IMR-90 (cell line): ENCODE measurements at regions not wholly inside any gene's neighbourhood (a gene's known extent, or its start where the extent isn't known, plus 50 kb on each side); places are given as distances from the start of the nearest gene placed in this dataset.

ENCODE experiments used
- ATAC-seq: fragments of 200-7000 bp; cut with Tn5 transposase; 2 replicates; pipeline ENCODE4 v1.9.1; 2020; ENCODE audit warnings: low read depth, mild to moderate bottlenecking, moderate library complexity
- BruUV-seq: library from RNA; stranded (reverse); fragments of 400-500 nt; replicated peaks from 2 replicates; lab custom pipeline; 2021; lab: Mats Ljungman, UMichigan
- CTCF ChIA-PET: fragments of 300-600 bp; formaldehyde crosslinking; extraction: SDS; loops from one replicate; lab custom pipeline; 2021; ENCODE audit warnings: antibody characterized with exemption; lab: Yijun Ruan, JAX
- POLR2A ChIA-PET: fragments of 300-600 bp; sonication (Branson Sonifier 250); formaldehyde crosslinking; loops from one replicate; lab custom pipeline; 2022; ENCODE audit warnings: antibody characterized with exemption; ENCODE audit not compliant: unreplicated experiment; lab: Charles Lee
- DNase-seq: peaks from one replicate; pipeline ENCODE4 v3.0.0; 2013
- H2AFZ ChIP-seq: replicated peaks from 2 replicates; pipeline ENCODE3; 2013; ENCODE audit warnings: low read length, mild to moderate bottlenecking; ENCODE audit not compliant: poor library complexity
- H2AK5ac ChIP-seq: 2 replicates; pipeline ENCODE4 v1.6.1; 2013; ENCODE audit warnings: low read depth, low read length, inconsistent platforms
- H2AK9ac ChIP-seq: replicated peaks from 2 replicates; pipeline ENCODE3; 2013; ENCODE audit warnings: mild to moderate bottlenecking, low read depth, low read length, moderate library complexity; ENCODE audit not compliant: poor library complexity
- H2BK120ac ChIP-seq: 2 replicates; pipeline ENCODE4 v1.6.1; 2013; ENCODE audit warnings: low read depth, low read length, inconsistent platforms
- H2BK15ac ChIP-seq: 3 replicates; pipeline ENCODE4 v1.6.1; 2013; ENCODE audit warnings: low read depth, low read length, inconsistent platforms
- H2BK20ac ChIP-seq: 2 replicates; pipeline ENCODE4 v1.6.1; 2013; ENCODE audit warnings: low read depth, mild to moderate bottlenecking, inconsistent platforms, low read length, moderate library complexity
- H2BK5ac ChIP-seq: 2 replicates; pipeline ENCODE4 v1.6.1; 2013; ENCODE audit warnings: mild to moderate bottlenecking, low read depth, low read length, inconsistent platforms; ENCODE audit not compliant: poor library complexity, severe bottlenecking
- H3K14ac ChIP-seq: replicated peaks from 2 replicates; pipeline ENCODE4 v1.6.1; 2013; ENCODE audit warnings: low read depth, low read length, inconsistent platforms
- H3K18ac ChIP-seq: 2 replicates; pipeline ENCODE4 v1.6.1; 2013; ENCODE audit warnings: low read depth, low read length, control low read depth
- H3K23ac ChIP-seq: 2 replicates; pipeline ENCODE4 v1.6.1; 2013; ENCODE audit warnings: low read depth, low read length, inconsistent platforms
- H3K27ac ChIP-seq: 2 replicates; pipeline ENCODE4 v1.5.1; 2013; ENCODE audit warnings: mild to moderate bottlenecking, control low read depth, low read length; ENCODE audit not compliant: insufficient read depth
- H3K27me3 ChIP-seq: 2 replicates; pipeline ENCODE4 v1.6.1; 2013; ENCODE audit warnings: low read length; ENCODE audit not compliant: control insufficient read depth, insufficient read depth
- H3K36me3 ChIP-seq: 2 replicates; pipeline ENCODE4 v1.6.1; 2013; ENCODE audit warnings: low read length, mixed read lengths; ENCODE audit not compliant: control insufficient read depth, insufficient read depth
- H3K4ac ChIP-seq: 2 replicates; pipeline ENCODE4 v1.6.1; 2013; ENCODE audit warnings: low read depth, low read length, inconsistent platforms
- H3K4me1 ChIP-seq: 2 replicates; pipeline ENCODE4 v1.6.1; 2013; ENCODE audit warnings: low read length, mixed read lengths; ENCODE audit not compliant: control insufficient read depth, insufficient read depth
- H3K4me2 ChIP-seq: 2 replicates; pipeline ENCODE4 v1.6.1; 2013; ENCODE audit warnings: low read depth, mild to moderate bottlenecking, control low read depth, low read length, moderate library complexity
- H3K4me3 ChIP-seq: 2 replicates; pipeline ENCODE4 v1.5.1; 2013; ENCODE audit warnings: low read depth, mild to moderate bottlenecking, control low read depth, low read length, moderate library complexity; ENCODE audit not compliant: insufficient read depth
- H3K56ac ChIP-seq: 2 replicates; pipeline ENCODE4 v1.6.1; 2013; ENCODE audit warnings: low read length, inconsistent platforms; ENCODE audit not compliant: insufficient read depth; ENCODE audit errors: extremely low read depth
- H3K79me1 ChIP-seq, 2 experiments: 2 replicates each; pipeline ENCODE4 v1.6.1; 2013; ENCODE audit warnings: low read length in 2 of 2, inconsistent platforms in 1 of 2, low read depth in 1 of 2
- H3K9ac ChIP-seq: 2 replicates; pipeline ENCODE4 v1.6.1; 2013; ENCODE audit warnings: low read depth, low read length, control low read depth
- H3K9me1 ChIP-seq: 2 replicates; pipeline ENCODE4 v1.6.1; 2013; ENCODE audit warnings: low read length, inconsistent platforms; ENCODE audit not compliant: insufficient read depth
- H3K9me3 ChIP-seq: 2 replicates; pipeline ENCODE4 v1.6.1; 2013; ENCODE audit warnings: low read length; ENCODE audit not compliant: control insufficient read depth, insufficient read depth
- H4K20me1 ChIP-seq: 2 replicates; pipeline ENCODE4 v1.6.1; 2013; ENCODE audit warnings: low read length, inconsistent platforms; ENCODE audit not compliant: insufficient read depth
- H4K5ac ChIP-seq: 2 replicates; pipeline ENCODE4 v1.6.1; 2013; ENCODE audit warnings: mild to moderate bottlenecking, low read depth, low read length, control low read depth
- H4K8ac ChIP-seq, 2 experiments: 2 replicates each; pipeline ENCODE4 v1.6.1; 2013; ENCODE audit warnings: low read depth in 2 of 2, low read length in 2 of 2, control low read depth in 1 of 2, inconsistent platforms in 1 of 2
- H4K91ac ChIP-seq: 2 replicates; pipeline ENCODE4 v1.6.1; 2013; ENCODE audit warnings: low read depth, low read length, inconsistent platforms; ENCODE audit not compliant: insufficient read depth
- BHLHE40 ChIP-seq: fragments of 150-350 bp; IDR thresholded peaks from 2 replicates; pipeline ENCODE4 v1.6.1; 2016; ENCODE audit warnings: mild to moderate bottlenecking, low read depth, low read length
- MAZ ChIP-seq: IDR thresholded peaks from 2 replicates; pipeline ENCODE4 v1.6.1; 2012; ENCODE audit warnings: low read depth, mild to moderate bottlenecking, low read length, improper control_type of control experiment, moderate library complexity, borderline replicate concordance
- MXI1 ChIP-seq: IDR thresholded peaks from 2 replicates; pipeline ENCODE4 v1.6.1; 2012; ENCODE audit warnings: low read depth, mild to moderate bottlenecking, low read length, moderate library complexity, borderline replicate concordance
- NFE2L2 ChIP-seq: fragments of 150-350 bp; IDR thresholded peaks from 2 replicates; pipeline ENCODE4 v1.6.1; 2016; ENCODE audit warnings: low read depth, mild to moderate bottlenecking, low read length
- RFX5 ChIP-seq: IDR thresholded peaks from 2 replicates; pipeline ENCODE4 v1.8.0; 2012; ENCODE audit warnings: low read depth, mild to moderate bottlenecking, low read length, moderate library complexity
- WGBS, 2 experiments: methylation state at CpG; one replicate each; pipeline versions ENCODE4 v1.1.5 to v1.1.7; 2013; ENCODE audit warnings: missing lambda C conversion rate in 2 of 2; ENCODE audit not compliant: insufficient read length in 1 of 2; ENCODE audit errors: extremely low coverage in 2 of 2; 5-methylcytosine and 5-hydroxymethylcytosine counted together
- dilution Hi-C: fragments of 300-500 bp; cut with HindIII; formaldehyde crosslinking; loops from one replicate; pipeline ENCODE4 v1.14.3; 2018; ENCODE audit warnings: low sequenced_read_pairs; ENCODE audit not compliant: unreplicated experiment
- in situ Hi-C: fragments of 300-500 bp; cut with MboI; formaldehyde crosslinking; loops from 3 replicates; pipeline ENCODE4 v1.14.3; 2019; ENCODE audit warnings: low sequenced_read_pairs, inconsistent platforms, mixed read lengths
- intact Hi-C: fragments of 100-400 bp; cut with micrococcal nuclease; formaldehyde crosslinking; loops from 2 replicates; pipeline ENCODE4 v1.10.0; 2022
- TF ChIP-seq, protein P1 (sequence below): fragments of 150-350 bp; IDR thresholded peaks from 2 replicates; pipeline ENCODE4 v1.6.1; 2016; ENCODE audit warnings: low read depth, mild to moderate bottlenecking, low read length, moderate library complexity, borderline replicate concordance

DNA sequence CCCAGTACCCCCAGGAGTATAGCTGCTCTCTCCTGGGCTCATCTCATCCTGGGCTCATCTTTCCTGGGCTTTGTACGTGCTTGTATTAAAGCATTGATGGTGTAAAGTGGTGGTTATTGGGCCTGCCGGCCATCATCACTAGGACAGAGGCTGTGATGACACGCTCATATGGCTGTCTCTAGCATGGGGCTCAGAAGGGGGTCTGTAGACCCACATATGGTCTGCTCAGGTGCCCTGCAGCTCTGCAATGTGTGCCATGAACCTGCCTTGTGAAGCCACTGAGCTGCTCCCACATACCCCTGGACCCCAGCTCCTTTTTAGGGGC, 143.4 kb downstream of the CDC5L start:
- DNase-seq (no peak), ATAC-seq (no peak)
- Histone ChIP-seq H3K9ac (no peak overlapping the region), H3K27ac (no peak overlapping the region), H3K18ac (no peak overlapping the region), H3K36me3 (no peaks in the 10 kb centered on the region), H2AFZ (no peak overlapping the region), H3K4ac (no peak overlapping the region), H4K20me1 (no peaks in the 10 kb centered on the region), H3K4me2 (no peak overlapping the region), H2AK5ac (no peak overlapping the region), H3K9me1 (no peaks in the 10 kb centered on the region), H3K56ac (no peak overlapping the region), H2AK9ac (no peak overlapping the region), H2BK5ac (no peak overlapping the region), H3K23ac (no peak overlapping the region), H4K5ac (no peak overlapping the region), H2BK20ac (no peak overlapping the region), H3K4me3 (no peak overlapping the region), H3K27me3 (peaks cover 58% of the 10 kb centered on the region), H4K8ac (no peak overlapping the region), H3K4me1 (no peaks in the 10 kb centered on the region), H2BK120ac (no peak overlapping the region), H3K9me3 (no peaks in the 10 kb centered on the region), H4K91ac (no peak overlapping the region), H3K79me1 (no peaks in the 10 kb centered on the region), H3K14ac (no peak overlapping the region), H2BK15ac (no peak overlapping the region)
- ChIA-PET CTCF (no interaction called here), POLR2A (interaction anchor here (0.6 kb wide), 1 partner anchor 8 kb away, joined by 3 read pairs; no protein-coding TSS in a partner anchor)
- no CpG with 5 or more reads among the region's 3 CpGs for WGBS, 2 experiments
- intact Hi-C loops (no loop called here), dilution Hi-C loops (no loop called here), in situ Hi-C loops (no loop called here)
- no TSS peak for BruUV-seq
- no peak for TF ChIP-seq MXI1
- TF ChIP-seq NFE2L2, result no peak
- no peak for TF ChIP-seq BHLHE40
- TF ChIP-seq, protein P1, sequence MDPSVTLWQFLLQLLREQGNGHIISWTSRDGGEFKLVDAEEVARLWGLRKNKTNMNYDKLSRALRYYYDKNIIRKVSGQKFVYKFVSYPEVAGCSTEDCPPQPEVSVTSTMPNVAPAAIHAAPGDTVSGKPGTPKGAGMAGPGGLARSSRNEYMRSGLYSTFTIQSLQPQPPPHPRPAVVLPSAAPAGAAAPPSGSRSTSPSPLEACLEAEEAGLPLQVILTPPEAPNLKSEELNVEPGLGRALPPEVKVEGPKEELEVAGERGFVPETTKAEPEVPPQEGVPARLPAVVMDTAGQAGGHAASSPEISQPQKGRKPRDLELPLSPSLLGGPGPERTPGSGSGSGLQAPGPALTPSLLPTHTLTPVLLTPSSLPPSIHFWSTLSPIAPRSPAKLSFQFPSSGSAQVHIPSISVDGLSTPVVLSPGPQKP, result no peak
- no peak for TF ChIP-seq MAZ
- TF ChIP-seq RFX5, result no peak
